ENCODE measurements at regions not wholly inside any gene's neighbourhood (a gene's known extent, or its start where the extent isn't known, plus 50 kb on each side); places are given as distances from the start of the nearest gene placed in this dataset.

GRCh38 chr4:156280686-156281085 lies 327.0 kb upstream of the CTSO start:
- no peak for TF ChIP-seq POLR2AphosphoS5 (IDR thresholded peaks at IDR 0.05; ENCODE audit: low read depth, low read length)
- TF ChIP-seq JUND (IDR thresholded peaks at IDR 0.05): no peak
- no peak for TF ChIP-seq CTCF (IDR thresholded peaks at IDR 0.05 in 2 of 3, conservative IDR thresholded peaks at IDR 0.05 in 1 of 3; ENCODE audit: borderline replicate concordance in 1 of 3, insufficient read depth in 1 of 3, low read depth in 2 of 3, low read length in 2 of 3)
- TF ChIP-seq ATF3 (IDR thresholded peaks at IDR 0.05): no peak
- TF ChIP-seq CEBPB (IDR thresholded peaks at IDR 0.05; ENCODE audit: low read depth): no peak
- TF ChIP-seq EZH2 (IDR thresholded peaks at IDR 0.05): no peak
- TF ChIP-seq RAD21 (IDR thresholded peaks at IDR 0.05; ENCODE audit: low read depth): no peak
- TF ChIP-seq REST (IDR thresholded peaks at IDR 0.05; ENCODE audit: low read depth): no peak

Data from HCT116 (cell line).